NB4 (cell line): ENCODE measurements at regions not wholly inside any gene's neighbourhood (a gene's known extent, or its start where the extent isn't known, plus 50 kb on each side); places are given as distances from the start of the nearest gene placed in this dataset.

Experiments used
- MYC ChIP-seq: IDR thresholded peaks from 2 replicates; pipeline ENCODE4 v1.6.1; 2011; ENCODE audit warnings: low read depth, low read length
- POLR2A ChIP-seq: IDR thresholded peaks from 2 replicates; pipeline ENCODE4 v1.6.1; 2011; ENCODE audit warnings: mild to moderate bottlenecking; ENCODE audit not compliant: insufficient read length; ENCODE audit errors: extremely low read depth
- TF ChIP-seq, protein P1 (sequence below): IDR thresholded peaks from 2 replicates; pipeline ENCODE4 v1.6.1; 2011; ENCODE audit warnings: low read depth, low read length
- TF ChIP-seq, protein P2 (sequence below): IDR thresholded peaks from one replicate; pipeline ENCODE4 v1.5.1; 2012; ENCODE audit warnings: low read depth, low read length

DNA sequence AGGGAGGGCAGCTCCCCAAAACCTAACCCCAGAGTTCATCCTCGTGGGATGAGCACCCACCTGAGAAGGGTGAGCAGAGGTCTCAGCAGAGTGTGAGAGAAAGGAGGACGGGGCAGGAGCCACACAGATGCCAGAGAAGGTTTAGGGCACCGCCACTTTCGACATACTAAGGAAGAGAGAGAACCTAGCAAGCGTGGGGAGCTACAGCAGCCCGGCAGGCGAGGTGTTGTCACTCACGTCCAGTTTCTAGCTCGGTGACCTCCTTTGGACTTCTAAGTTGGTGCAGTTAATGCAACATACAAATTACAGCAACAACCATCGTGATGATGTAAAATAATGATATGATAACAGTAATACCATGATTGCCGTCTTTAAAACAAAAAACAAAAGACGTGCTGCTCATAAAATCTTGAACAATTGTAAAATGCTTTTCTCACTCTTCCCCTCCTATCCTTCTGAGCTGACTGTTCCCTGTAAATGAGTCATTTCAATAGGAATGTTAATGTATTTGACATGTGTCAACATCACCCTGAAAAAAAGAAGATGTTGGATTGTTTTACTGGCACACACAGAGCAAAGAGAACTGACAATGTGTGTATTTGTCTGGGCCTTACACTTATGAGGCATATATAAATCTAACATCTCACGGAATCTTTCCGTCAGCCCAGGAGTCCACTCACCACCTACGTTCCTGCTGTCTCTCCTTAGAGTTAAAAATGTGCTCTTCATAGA lies 158.2 kb upstream of the MAF start:
- TF ChIP-seq, protein P1, sequence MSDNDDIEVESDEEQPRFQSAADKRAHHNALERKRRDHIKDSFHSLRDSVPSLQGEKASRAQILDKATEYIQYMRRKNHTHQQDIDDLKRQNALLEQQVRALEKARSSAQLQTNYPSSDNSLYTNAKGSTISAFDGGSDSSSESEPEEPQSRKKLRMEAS: no peak
- TF ChIP-seq POLR2A: no peak
- TF ChIP-seq, protein P2, sequence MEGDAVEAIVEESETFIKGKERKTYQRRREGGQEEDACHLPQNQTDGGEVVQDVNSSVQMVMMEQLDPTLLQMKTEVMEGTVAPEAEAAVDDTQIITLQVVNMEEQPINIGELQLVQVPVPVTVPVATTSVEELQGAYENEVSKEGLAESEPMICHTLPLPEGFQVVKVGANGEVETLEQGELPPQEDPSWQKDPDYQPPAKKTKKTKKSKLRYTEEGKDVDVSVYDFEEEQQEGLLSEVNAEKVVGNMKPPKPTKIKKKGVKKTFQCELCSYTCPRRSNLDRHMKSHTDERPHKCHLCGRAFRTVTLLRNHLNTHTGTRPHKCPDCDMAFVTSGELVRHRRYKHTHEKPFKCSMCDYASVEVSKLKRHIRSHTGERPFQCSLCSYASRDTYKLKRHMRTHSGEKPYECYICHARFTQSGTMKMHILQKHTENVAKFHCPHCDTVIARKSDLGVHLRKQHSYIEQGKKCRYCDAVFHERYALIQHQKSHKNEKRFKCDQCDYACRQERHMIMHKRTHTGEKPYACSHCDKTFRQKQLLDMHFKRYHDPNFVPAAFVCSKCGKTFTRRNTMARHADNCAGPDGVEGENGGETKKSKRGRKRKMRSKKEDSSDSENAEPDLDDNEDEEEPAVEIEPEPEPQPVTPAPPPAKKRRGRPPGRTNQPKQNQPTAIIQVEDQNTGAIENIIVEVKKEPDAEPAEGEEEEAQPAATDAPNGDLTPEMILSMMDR: no peak
- TF ChIP-seq MYC: no peak
